HG02678 (cell line): ENCODE measurements at regions not wholly inside any gene's neighbourhood (a gene's known extent, or its start where the extent isn't known, plus 50 kb on each side); places are given as distances from the start of the nearest gene placed in this dataset.
"Not testable (repeated sequence)": the region's sequence is repeated elsewhere in the genome, so short reads cannot be mapped to it uniquely, and the experiment has no call there.

ENCODE experiments used
- ATAC-seq: cut with Tn5 transposase; IDR thresholded peaks from one replicate; pipeline ENCODE4 v1.9.1; 2021; ENCODE audit warnings: mild to moderate bottlenecking, moderate library complexity; ENCODE audit not compliant: unreplicated experiment

- no peak for ATAC-seq
Measured at GRCh38 chr14:106586098-106586704, 1059.8 kb downstream of the TMEM121 start.

GRCh38 chr14:106591539-106591938 is 1065.2 kb downstream of the TMEM121 start:
- not testable (repeated sequence) for ATAC-seq

DNA sequence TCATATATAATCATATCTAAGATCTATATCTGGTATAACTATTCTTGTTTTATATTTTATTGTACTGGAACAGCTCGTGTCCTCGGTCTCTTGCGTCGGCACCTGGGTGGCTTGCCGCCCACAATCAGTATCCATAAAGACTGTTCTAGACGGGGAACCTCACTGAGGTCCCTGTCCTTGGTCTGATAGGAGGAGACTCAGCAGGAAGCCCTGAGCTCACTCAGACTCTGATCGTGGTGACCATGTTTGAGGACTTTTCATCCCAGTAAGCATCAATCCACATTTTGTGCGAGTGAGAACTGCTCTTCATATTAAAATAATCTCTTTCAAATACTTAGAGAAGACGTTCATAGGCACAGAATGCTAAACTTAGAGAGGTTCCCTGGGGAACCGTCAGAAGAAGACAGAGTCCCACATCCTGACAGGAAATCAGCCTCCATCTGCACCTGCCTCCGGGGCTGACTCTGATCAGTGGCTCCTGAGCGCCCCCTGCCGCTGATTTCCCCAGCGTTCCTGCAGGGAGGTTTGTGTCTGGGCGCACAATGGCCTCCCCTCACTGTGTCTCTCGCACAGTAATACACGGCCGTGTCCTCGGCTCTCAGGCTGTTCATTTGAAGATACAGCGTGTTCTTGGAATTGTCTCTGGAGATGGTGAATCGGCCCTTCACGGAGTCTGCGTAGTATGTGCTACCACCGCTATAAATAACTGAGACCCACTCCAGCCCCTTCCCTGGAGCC is 1065.9 kb downstream of the TMEM121 start:
- ATAC-seq = not testable (repeated sequence)

DNA sequence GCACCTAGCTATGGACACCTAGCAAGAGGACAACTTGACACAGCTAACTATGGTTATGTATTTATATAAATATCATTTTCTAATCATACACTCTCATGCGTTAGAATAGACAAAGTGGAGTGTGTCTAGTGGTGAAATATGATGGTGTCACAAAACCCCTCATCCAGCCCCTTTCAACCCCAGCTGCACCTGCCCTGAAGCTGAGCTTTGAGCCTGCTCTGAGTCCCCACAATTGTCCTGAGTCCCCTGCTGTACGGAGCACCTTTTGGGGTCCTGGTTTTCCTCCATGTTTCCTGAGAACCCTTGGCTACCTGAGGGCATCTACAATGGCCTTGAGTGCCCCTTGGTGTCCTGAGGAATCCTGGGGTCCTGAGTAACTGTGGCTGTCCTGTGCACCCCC is 1072.8 kb downstream of the TMEM121 start:
- no peak for ATAC-seq

DNA sequence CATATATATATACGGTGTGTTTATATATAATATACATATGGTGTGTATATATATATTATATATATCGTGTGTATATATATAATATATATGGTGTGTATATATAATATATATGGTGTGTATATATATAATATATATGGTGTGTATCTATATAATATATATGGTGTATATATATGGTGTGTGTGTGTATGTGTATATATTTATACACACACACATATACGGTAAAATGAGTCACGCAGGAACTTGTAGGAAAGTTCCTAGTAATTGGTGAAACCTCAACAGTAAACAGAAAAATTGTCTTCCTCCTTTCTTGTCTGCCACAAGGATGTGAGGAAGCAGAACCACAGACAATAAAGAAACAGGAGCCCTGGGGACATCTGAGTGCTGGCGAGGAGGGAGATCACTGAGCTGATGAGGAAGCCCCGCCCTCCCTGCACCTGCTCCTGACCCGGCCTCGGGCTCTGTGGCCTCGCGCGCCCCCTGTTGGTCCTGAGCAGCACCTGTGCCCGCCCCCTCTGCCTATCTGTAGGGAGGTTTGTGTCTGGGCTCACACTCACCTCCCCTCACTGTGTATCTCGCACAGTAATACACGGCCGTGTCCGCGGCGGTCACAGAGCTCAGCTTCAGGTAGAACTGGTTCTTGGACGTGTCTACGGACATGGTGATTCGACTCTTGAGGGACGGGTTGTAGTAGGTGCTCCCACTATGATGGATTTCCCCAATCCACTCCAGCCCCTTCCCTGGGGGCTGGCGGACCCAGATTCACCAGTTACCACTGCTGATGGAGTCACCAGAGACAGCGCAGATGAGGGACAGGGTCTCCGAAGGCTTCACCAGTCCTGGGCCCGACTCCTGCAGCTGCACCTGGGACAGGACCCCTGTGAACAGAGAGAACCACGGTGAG is 1079.4 kb downstream of the TMEM121 start:
- ATAC-seq = no peak

DNA sequence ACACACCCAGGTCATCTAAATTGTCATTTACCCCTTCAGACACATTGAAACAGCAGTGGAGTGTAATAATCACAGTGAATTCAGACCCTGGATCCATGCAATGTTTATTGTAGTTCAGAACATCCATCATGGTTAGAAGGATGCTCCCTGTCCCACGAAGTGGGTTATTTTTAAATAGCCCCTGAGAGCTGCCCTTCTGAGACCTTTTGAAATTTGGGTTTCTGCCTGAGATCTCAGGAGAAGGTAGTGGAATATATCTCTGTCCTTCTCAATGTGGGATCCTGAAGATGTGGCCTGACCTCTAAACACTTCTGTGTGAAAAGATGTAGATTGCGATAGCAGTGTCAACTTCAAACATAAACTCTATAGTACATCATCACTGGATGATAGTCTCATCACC is 1080.6 kb downstream of the TMEM121 start:
- ATAC-seq = no peak

- ATAC-seq = no peak
Measured at GRCh38 chr14:106610691-106611090, 1084.3 kb downstream of the TMEM121 start.

DNA sequence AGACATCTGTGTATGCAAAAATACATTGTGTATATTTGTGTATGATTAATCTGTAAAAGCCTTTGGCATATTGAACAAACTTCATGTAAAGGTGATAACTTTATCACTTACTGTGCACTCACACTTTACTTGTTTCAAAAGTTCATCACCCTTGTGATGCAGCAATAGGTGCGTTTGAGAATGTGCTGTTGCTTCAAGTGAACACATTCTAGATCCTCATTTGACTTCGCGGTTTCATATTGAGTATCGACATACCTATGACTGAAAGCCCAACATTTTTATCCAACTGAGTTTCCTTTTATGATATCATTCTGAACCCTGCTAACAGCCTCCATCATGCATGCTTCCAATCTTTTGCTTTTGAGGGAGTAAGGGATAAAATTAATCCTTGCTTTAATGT is 1086.9 kb downstream of the TMEM121 start:
- no peak for ATAC-seq

DNA sequence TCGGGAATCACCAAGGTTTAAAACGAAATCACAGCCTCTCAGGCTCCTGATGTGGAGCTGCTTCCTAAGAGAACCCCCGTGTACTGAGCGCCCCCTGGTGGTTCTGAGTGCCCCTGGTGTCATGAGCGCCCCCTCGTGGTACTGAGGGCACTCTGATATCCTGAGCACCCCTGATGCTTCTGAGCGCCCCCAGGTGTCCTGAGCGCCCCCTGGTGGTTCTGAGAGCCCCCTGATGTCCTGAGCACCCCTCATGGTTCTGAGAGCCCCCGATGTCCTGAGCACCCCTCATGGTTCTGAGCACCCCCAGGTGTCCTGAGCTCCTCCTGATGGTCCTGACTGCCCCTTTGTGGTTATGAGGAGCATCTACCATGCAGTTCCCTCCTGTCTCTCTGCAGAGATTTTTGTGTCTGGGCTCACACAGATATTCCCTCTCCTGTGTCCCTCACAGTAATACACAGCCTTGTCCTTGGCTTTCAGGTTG is 1092.1 kb downstream of the TMEM121 start:
- ATAC-seq = not testable (repeated sequence)

DNA sequence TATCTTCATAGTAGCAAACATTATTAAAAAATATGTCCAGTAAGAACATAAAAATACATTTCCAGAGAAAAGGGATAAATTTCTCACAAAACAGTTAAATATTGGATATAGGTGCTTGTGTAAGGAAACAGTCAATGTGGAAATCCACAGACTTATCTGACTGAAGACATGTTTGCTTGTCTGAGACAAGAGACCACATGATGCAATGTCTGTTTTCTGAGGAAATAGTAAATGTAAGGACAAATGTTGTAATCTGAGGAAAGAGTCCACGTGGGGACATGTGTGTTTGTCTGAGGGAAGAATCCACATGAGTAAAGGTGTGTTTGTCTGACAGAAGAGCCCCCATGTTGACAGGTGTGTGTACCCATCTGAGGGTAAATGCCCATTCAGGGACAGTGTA is 1093.2 kb downstream of the TMEM121 start:
- ATAC-seq = no peak

- ATAC-seq = no peak
Measured at GRCh38 chr14:106620368-106620767, 1094.0 kb downstream of the TMEM121 start.

DNA sequence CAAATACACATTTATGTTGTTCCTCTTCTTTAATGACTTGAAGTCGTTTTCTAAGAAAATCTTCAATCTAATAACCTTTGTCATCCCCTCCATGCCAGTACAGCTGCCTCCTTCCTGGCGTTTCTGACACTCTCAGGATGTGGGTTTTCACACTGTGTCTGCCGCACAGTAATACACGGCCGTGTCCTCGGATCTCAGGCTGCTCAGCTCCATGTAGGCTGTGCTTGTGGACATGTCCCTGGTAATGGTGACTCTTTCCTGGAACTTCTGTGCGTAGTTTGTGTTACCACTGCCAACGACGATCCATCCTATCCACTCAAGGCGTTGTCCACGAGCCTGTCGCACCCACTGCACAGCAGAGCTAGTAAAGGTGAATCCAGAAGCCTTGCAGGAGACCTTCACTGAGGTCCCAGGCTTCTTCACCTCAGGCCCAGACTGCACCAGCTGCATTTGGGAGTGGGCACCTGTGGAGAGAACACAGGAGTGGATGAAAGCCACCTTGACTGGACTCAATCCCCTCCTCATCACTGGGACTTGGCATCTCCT is 1095.9 kb downstream of the TMEM121 start:
- no peak for ATAC-seq

GRCh38 chr14:106625186-106625585 is 1098.8 kb downstream of the TMEM121 start:
- ATAC-seq = no peak

GRCh38 chr14:106626469-106626868 is 1100.1 kb downstream of the TMEM121 start:
- not testable (repeated sequence) for ATAC-seq

DNA sequence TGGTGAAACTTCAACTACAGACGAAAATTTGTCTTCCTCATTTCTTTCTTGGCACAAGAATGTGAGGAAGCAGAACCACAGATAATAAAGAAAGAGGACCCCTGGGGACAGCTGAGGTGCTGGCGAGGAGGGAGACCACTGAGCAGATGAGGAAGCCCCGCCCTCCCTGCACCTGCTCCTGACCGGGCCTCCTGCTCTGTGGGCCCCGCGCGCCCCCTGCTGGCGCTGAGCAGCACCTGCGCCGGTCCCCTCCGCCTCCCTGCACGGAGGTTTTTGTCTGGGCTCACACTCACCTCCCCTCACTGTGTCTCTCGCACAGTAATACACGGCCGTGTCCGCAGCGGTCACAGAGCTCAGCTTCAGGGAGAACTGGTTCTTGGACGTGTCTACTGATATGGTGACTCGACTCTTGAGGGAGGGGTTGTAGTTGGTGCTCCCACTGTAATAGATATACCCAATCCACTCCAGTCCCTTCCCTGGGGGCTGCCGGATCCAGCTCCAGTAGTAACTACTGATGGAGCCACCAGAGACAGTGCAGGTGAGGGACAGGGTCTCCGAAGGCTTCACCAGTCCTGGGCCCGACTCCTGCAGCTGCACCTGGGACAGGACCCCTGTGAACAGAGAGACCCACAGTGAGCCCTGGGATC is 1100.7 kb downstream of the TMEM121 start:
- not testable (repeated sequence) for ATAC-seq

DNA sequence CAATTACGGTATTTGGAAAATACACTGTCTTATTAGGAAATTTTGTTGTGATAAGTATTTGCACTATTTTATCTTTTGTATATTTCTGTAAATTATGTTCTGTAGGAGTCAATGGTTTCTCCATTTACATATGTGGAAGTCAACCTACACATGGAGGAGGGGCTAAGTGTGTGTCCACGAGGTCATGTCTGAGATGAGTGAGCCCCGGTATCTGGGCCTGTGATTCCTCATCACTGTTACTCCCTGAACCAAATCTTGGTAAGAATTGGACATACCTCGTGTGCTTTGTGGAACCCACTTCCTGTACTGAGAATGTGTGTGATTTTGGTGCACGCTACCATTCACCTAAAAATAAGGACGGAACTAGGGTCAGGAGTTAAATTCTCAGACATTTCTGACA is 1105.5 kb downstream of the TMEM121 start:
- no peak for ATAC-seq

- no peak for ATAC-seq
Measured at GRCh38 chr14:106633721-106634120, 1107.3 kb downstream of the TMEM121 start.

DNA sequence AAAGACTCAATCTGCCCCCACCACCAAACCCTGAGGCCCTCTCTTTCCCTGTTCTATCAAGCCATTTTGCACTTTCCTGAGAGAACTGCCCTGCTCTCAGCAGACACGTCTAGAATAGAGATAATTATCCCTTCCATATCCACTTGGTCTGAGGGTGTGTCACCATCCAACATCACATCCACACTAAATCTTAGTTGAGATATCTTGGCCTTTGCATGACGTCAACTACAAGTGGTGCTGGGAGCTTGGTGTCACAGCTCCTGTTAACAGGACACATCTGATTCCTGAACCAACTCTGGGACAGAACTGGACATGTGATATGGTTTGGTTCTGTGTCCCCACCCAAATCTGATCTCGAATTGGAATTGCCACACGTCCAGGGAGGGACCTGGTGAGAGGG is 1109.2 kb downstream of the TMEM121 start:
- no peak for ATAC-seq

DNA sequence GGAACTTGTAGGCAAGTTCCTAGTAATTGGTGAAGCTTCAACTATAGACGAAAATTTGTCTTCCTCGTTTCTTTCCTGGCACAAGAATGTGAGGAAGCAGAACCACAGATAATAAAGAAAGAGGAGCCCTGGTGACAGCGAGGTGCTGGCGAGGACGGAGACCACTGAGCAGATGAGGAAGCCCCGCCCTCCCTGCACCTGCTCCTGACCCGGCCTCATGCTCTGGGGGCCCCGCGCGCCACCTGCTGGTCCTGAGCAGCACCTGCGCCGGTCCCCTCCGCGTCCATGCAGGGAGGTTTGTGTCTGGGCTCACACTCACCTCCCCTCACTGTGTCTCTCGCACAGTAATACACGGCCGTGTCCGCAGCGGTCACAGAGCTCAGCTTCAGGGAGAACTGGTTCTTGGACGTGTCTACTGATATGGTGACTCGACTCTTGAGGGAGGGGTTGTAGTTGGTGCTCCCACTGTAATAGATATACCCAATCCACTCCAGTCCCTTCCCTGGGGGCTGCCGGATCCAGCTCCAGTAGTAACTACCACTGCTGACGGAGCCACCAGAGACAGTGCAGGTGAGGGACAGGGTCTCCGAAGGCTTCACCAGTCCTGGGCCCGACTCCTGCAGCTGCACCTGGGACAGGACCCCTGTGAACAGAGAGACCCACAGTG is 1112.5 kb downstream of the TMEM121 start:
- not testable (repeated sequence) for ATAC-seq

DNA sequence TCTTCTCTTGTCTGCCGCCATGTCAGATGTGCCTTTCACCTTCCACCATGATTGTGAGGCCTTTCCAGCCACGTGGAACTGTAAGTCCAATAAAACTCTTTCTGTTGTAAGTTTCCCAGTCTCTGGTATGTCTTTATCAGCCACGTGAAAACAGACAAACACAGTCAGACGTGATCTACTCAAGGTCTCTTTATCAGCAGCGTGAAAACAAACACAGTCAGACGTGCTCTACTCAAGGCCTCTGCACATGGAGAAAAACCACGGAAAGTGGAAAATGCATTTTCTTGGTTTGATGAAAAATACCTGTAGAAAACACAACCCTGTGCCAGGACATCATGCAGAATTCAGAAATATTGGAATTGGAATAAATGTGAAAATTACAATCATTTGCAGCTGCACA is 1115.7 kb downstream of the TMEM121 start:
- no peak for ATAC-seq
